ENCODE measurements at regions not wholly inside any gene's neighbourhood (a gene's known extent, or its start where the extent isn't known, plus 50 kb on each side); places are given as distances from the start of the nearest gene placed in this dataset.
"Not testable (repeated sequence)": the region's sequence is repeated elsewhere in the genome, so short reads cannot be mapped to it uniquely, and the experiment has no call there.

- peak; percentile 45 to 65 (median 46) for ATAC-seq
Measured at GRCh38 chr1:94755675-94756074, 64.5 kb upstream of the SLC44A3 start.

GRCh38 chr1:94755016-94755415 lies 65.1 kb upstream of the SLC44A3 start:
- H3K4me1 ChIP-seq; H3K27me3 ChIP-seq (ENCODE audit: insufficient read depth in 3 of 3, low read length in 2 of 3); H3K36me3 ChIP-seq (ENCODE audit: insufficient read depth in 1 of 2, low read depth in 1 of 2); intact Hi-C loops (cut with DNase I); H3K9me3 ChIP-seq; DNase-seq; H3K4me3 ChIP-seq; H3K27ac ChIP-seq; ATAC-seq: not testable (repeated sequence)
- 88 to 91% (median 88%) methylated on average over 3 of the region's 3 CpGs for WGBS, 3 donors

More at GRCh38 chr1:94755675-94756074, 64.5 kb upstream of the SLC44A3 start:
- Histone ChIP-seq H3K9me3 (no peaks in the 10 kb centered on the region), H3K4me3 (no peak overlapping the region), H3K27ac (no peak overlapping the region), H3K4me1 (no peaks in the 10 kb centered on the region), H3K27me3 (ENCODE audit: insufficient read depth in 3 of 3, low read length in 2 of 3) (no peaks in the 10 kb centered on the region), H3K36me3 (ENCODE audit: insufficient read depth in 1 of 2, low read depth in 1 of 2) (no peaks in the 10 kb centered on the region)
- no peak for TF ChIP-seq CTCF (IDR thresholded peaks at IDR 0.05)
- DNase-seq = no peak
- 53 to 57% (median 56%) methylated on average over 7 of the region's 7 CpGs for WGBS, 3 donors
- intact Hi-C loops (cut with DNase I) = no loop called here

GRCh38 chr1:94754570-94754969 lies 65.6 kb upstream of the SLC44A3 start:
- H3K4me1 ChIP-seq = no peaks in the 10 kb centered on the region
- ATAC-seq (no peak), DNase-seq (no peak)
- intact Hi-C loops (cut with DNase I) = no loop called here
- H3K36me3 ChIP-seq (ENCODE audit: insufficient read depth in 1 of 2, low read depth in 1 of 2) = no peaks in the 10 kb centered on the region
- H3K27me3 ChIP-seq (ENCODE audit: insufficient read depth in 3 of 3, low read length in 2 of 3) = no peaks in the 10 kb centered on the region
- WGBS, 3 donors = 78 to 92% (median 83%) methylated on average over 4 of the region's 4 CpGs
- TF ChIP-seq CTCF (IDR thresholded peaks at IDR 0.05) = no peak
- no peaks in the 10 kb centered on the region for H3K9me3 ChIP-seq
- H3K27ac ChIP-seq = no peak overlapping the region
- H3K4me3 ChIP-seq = no peak overlapping the region

GRCh38 chr1:94754095-94754494 lies 66.1 kb upstream of the SLC44A3 start:
- H3K27me3 ChIP-seq (ENCODE audit: insufficient read depth in 3 of 3, low read length in 2 of 3) = no peaks in the 10 kb centered on the region
- H3K4me3 ChIP-seq = no peak overlapping the region
- TF ChIP-seq CTCF (IDR thresholded peaks at IDR 0.05) = no peak
- intact Hi-C loops (cut with DNase I) = no loop called here
- DNase-seq (no peak), ATAC-seq (no peak)
- H3K9me3 ChIP-seq = no peaks in the 10 kb centered on the region
- H3K4me1 ChIP-seq = no peaks in the 10 kb centered on the region
- no peaks in the 10 kb centered on the region for H3K36me3 ChIP-seq (ENCODE audit: insufficient read depth in 1 of 2, low read depth in 1 of 2)
- WGBS, 3 donors = 89 to 97% (median 89%) methylated on average over 2 of the region's 2 CpGs
- H3K27ac ChIP-seq = no peak overlapping the region

GRCh38 chr1:94753171-94753972 lies 66.8 kb upstream of the SLC44A3 start:
- intact Hi-C loops (cut with DNase I) = no loop called here
- H3K4me3 ChIP-seq = no peak overlapping the region
- no peak for ATAC-seq
- H3K27ac ChIP-seq = no peak overlapping the region
- DNase-seq = peak in 1 of 2 donors; percentile 26
- 33 to 43% (median 37%) methylated on average over 6 of the region's 6 CpGs for WGBS, 3 donors
- H3K36me3 ChIP-seq (ENCODE audit: insufficient read depth in 1 of 2, low read depth in 1 of 2) = no peaks in the 10 kb centered on the region
- H3K4me1 ChIP-seq = no peaks in the 10 kb centered on the region
- H3K9me3 ChIP-seq = no peaks in the 10 kb centered on the region
- no peak for TF ChIP-seq CTCF (IDR thresholded peaks at IDR 0.05)
- H3K27me3 ChIP-seq (ENCODE audit: insufficient read depth in 3 of 3, low read length in 2 of 3) = no peaks in the 10 kb centered on the region

GRCh38 chr1:94751483-94751882 lies 68.7 kb upstream of the SLC44A3 start:
- ATAC-seq = not testable (repeated sequence)

More at GRCh38 chr1:94751483-94751882, 68.7 kb upstream of the SLC44A3 start:
- intact Hi-C loops (cut with DNase I); H3K36me3 ChIP-seq (ENCODE audit: insufficient read depth in 1 of 2, low read depth in 1 of 2); H3K4me3 ChIP-seq; H3K27ac ChIP-seq; H3K4me1 ChIP-seq; DNase-seq; H3K9me3 ChIP-seq; H3K27me3 ChIP-seq (ENCODE audit: insufficient read depth in 3 of 3, low read length in 2 of 3): not testable (repeated sequence)
- WGBS, 3 donors = 90 to 100% (median 94%) methylated on average over 5 of the region's 5 CpGs

All from psoas muscle (tissue), 7 donors.